Astrocyte (in vitro differentiated cells and primary cell): ENCODE measurements at regions not wholly inside any gene's neighbourhood (a gene's known extent, or its start where the extent isn't known, plus 50 kb on each side); places are given as distances from the start of the nearest gene placed in this dataset.

ENCODE experiments used
- CTCF ChIP-seq: IDR thresholded peaks from 2 replicates; pipeline ENCODE4 v1.5.1; 2011; ENCODE audit warnings: low read depth, mild to moderate bottlenecking, inconsistent platforms, low read length, moderate library complexity; ENCODE audit not compliant: insufficient read depth
- EZH2 ChIP-seq: IDR thresholded peaks from 2 replicates; pipeline ENCODE4 v1.6.1; 2012; ENCODE audit warnings: mild to moderate bottlenecking, low read length, inconsistent platforms; ENCODE audit not compliant: insufficient read depth

GRCh38 chr14:80428671-80429070, 217.4 kb upstream of the DIO2 start:
- TF ChIP-seq EZH2 (no peak), CTCF (no peak)
